Stimulated activated CD4-positive, alpha-beta T cell treated with anti-CD3 and anti-CD28 coated beads, Interleukin-4, amount 100 ng/mL, for 48 hours (primary cell): ENCODE measurements at regions not wholly inside any gene's neighbourhood (a gene's known extent, or its start where the extent isn't known, plus 50 kb on each side); places are given as distances from the start of the nearest gene placed in this dataset.

Source experiments
- DNase-seq, 2 donors: peaks; one replicate each; pipeline ENCODE4 v3.0.0-alpha.2; 2020; ENCODE audit warnings: low read depth in 2 of 2

DNA sequence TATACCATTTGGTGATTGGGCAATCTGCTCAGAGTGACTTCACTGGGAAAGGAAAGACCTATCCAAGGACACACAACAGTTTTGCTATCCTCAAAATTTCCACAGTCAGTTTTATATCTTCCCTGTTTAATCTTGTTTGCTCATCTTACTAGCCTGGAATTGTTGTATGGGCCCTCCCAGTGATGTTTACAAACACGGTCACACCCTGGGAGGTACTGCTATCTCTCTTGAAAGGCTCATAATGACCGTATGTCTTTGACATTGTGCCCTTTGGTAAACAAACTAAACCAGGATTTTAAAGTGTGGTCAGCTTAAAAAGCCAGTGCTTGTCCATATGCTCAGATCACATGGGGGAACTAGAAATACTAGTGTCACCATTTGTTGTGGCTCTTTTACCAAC is 277.0 kb downstream of the CDH2 start:
- DNase-seq, result no peak

DNA sequence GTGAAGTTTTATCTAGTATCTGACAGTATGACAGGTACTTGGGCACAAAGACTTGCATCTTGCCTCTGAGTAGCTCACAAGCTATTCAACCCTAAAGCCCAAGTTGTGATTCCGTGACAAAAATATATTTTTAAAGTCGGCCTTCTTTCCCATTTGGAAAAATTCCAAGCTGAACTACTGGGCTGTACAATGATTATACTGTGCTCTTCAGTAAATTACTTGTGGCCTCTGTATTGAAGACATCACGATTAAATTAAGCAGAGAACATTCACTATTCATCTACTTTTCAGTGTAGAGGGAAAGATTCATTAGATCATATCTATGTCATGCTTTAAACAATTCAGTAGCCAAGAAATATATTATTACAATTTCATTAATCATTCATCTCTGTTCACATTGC is 282.2 kb downstream of the CDH2 start:
- no peak for DNase-seq

DNA sequence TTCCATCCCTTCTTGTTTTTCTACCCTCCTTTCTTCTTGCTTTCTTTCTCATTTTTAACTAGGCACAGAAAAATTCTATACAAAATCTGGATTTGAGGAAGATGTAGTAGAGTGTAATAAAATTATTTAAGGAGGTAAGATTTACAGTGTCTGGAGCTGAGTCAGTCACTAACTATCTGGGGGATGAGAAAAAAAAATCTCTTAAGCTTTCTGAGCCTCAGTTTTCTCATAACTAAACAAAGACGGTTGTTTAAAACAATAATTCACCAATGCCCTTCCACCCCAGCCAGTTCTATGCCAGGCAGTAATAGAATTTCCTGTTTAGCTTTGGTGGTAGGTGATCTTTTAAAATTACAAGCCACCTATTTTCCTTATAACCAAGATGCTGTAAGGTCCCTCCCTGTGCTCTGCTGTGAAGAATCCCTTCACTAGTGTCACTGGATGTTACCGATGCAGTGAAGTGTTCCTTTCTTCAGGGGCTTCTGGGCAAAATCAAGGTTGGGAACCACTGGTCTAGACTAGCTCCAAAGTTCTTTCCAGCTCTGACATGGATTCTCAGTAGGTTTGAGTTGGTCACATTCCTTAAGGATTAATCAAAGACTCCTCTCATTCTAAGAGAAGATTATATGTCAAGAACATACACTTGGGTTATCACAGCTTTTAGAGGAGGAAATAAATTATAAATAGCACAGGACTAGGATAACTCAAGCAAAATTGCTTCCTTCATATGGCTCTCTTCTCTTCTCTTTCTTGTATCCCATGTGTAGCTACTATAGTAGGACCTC is 289.0 kb downstream of the CDH2 start:
- DNase-seq, result no peak

DNA sequence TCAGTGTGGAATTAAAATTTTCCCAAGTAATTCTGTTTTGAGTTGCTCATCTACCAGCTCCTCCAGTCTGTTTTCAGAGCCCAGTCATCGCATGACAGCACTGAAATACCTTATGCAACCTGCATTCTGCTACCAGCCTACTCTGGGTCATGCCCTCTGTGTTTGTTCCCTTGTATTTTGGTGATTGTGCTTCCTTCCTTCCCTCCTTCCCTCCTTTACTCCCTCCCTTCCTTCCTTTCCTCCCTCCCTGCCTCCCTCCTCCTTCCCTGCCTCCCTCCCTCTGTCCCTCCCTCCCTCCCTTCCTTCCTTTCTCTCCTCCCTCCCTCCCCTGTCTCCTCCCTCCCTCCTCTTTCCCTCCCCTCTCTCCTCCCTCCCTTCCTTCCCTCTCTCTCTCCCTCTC is 289.6 kb downstream of the CDH2 start:
- no peak for DNase-seq

DNA sequence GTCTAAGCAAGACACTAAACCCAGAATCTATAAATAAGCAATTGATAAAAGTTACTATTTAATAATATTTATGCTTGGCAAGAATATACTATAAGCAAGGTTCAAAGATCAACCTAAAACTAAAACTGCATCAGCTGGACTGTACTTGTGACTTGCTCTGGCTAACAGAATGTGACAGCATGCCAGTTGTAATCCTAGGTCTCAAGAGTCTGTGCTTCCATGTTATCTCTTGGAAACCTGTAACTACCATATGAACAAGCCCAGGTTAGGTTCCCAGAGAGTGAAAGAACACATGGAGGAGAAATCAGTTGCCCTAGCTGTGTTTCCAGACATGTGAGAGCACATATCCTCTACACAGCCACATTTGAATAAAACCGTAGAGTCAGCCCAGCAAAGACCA is 297.4 kb downstream of the CDH2 start:
- DNase-seq, result no peak

DNA sequence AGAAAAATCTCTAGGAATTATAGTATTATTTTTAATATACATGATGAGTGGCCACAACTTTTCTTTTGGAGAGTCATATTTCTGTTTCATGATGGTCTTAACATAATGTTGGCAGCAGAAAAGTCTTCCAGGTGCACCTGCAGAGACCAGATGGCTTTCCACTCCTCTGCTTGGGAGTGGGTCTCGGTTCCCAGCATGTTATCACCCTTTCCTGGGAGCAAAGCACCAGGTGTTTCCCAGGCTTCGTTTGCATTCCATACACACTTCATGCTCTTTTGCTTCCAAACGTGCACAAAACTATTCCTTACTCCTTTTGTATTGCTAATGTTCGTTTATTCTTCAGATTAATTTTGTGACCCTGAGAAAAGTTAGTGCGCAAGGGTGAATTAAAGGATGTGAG is 305.2 kb downstream of the CDH2 start:
- no peak for DNase-seq

DNA sequence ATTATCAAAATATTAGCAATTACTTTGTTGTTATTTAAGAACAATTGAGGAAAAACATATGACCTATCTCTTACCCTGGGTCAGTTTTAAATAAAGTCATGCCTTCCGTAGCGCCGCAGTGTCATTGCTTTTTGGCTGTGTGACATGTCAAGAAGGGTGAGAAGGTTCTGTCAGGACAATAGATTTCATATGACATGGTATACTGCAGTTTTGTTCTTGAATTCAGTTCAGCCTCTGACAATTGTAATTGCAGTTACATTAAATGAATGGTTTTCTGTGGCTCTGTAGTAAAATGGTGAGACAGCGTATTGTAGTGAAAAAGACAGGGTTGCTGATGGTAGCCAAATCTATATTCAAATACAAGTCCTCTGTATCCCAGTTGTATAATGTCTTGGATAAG is 307.2 kb downstream of the CDH2 start:
- no peak for DNase-seq

DNA sequence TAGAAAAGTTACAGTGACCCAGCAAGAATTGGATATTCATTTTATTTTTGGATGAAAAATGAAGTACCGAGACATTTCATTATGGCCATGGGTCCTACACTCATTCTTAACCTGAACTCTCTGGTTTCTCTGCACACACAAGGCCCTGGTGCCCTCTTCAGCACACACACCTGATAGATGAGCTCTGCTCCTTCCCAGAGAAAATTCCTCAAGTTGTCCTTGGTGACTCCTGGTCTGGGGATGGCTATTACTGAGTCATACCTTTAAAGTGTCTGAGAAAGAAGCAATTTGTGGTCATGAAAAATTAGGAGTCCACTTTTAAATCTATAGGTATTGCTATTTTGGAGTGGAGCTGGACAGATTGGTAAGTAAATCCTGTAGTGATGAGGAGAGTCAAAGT is 311.5 kb downstream of the CDH2 start:
- DNase-seq, result no peak

DNA sequence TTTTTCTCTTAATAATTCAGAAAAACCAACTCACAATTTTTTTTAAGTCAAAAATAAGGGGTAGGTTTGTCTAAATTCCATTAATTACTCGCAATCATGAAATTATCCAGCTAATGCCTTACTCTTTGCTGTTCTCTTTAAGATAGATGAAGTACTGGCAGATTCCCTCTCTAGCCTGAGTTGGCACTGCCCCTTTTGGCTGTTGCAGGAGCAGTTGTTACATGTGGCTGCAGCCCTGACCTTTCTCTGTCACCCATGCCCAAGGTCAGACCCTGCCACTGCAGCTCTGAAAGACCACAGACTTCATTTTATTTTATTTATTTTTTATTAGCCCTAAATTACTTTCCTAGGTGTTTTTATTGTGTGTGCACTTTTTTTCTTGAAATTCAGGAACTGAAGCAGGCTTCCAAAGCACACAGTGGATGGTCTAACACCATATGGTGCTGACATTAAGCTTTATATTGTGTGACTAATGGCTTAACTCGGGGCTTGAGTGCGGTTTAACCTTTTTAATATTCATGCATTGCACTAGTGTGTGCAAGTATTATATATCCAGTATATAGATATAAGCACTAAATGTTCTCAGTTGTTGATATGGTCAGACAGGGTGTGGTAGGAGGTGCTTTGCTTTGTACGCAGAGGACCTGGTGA is 313.0 kb downstream of the CDH2 start:
- no peak for DNase-seq

DNA sequence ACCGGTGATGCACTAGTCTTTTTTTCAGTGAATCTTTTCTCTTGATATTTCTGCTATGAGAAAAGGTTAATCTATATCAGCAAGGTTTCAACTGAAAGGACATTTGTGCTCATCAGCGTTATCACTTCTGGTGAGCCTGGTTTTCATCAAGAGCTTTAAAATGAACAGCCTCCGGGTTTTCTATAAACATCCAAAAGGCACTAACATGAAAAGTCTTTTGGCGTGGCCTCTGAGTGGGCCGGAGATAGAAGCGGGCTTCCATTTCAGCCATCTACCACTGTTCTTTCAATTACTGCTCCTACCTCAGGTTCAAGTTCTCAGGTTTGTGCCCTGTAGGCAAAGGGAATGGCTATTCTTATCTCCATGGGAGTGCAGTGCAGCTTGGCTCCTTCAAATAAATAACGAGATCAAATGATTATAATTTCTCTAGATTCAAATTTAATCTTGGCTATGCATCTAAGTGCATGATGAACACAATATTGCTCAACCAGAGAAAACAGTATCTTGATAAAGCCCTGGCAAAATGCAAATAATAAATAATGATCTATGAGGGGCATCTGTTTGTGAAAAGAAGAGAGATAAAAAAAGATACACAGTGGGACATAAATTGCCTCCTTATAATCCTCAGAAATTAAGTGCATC is 314.8 kb downstream of the CDH2 start:
- DNase-seq, result no peak

DNA sequence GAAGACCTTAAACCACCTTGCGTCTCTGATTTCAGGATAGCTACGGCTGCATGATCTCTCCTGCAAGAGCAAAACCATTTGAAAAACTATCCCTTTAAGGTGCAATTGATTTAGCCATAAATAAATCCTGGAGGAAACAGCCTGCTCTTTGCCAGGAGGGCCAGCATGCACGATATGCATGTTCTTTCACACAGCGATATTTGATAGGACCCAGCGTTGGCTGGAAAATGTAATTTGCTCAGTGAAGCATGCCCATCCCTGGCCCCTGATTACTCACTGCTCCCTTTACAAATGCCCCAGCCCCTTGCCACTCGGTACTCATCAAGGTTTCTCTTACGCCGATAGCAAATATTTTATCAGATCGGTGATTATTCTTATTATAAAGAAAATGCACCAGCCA is 315.4 kb downstream of the CDH2 start:
- DNase-seq, result no peak

DNA sequence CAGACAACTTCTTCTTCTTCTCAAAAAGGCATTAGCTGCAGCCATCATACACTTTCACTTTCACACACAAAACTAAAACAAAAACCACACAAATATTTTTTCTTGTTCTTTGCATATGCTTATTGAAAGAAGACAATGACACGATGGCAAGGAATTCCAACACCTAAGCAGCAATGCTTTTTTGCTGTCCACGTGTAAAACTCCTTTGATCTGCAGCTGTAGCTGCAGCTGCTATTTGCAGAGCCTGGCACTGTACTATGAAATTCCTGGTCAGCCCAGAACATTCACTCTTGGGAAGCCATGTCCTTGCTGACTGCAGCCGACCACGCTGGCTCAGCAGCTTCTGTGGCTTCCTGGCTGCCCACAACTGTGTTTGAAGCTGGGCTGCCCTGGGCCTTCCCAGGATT is 316.2 kb downstream of the CDH2 start:
- DNase-seq, result no peak

DNA sequence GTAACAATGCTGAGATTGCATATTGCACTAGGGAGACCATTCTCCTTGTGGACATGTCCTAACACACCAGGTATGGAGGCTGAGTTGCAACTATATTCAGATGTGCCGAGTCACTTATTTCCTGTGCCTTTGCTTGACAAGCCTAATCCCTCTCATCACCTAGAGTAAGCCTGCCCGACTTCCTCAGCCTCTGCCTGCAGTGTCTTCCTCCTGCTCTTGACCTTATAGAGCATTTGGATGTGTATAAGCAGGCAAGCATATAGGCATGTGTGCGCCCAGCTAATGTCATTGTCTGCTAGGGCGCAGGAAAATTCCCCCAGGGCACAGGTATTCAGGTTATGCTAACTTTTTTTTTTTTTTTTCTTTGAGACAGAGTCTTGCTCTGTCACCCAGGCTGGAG is 316.9 kb downstream of the CDH2 start:
- DNase-seq, result no peak

DNA sequence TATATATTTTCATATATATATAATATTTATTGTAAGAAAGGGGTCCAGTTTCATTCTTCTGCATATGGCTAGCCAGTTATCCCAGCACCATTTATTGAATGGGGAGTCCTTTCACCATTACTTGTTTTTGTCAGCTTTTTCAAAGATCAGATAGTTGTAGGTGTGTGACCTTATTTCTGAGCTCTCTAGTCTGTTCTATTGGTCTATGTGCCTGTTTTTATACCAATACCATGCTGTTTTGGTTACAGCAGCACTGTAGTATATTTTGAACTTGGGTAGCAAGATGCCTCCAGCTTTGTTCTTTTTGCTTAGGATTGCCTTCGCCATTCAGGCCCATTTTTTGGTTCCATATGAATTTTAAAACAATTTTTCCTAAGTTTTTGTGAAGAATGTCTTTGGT is 320.1 kb downstream of the CDH2 start:
- DNase-seq, result no peak

DNA sequence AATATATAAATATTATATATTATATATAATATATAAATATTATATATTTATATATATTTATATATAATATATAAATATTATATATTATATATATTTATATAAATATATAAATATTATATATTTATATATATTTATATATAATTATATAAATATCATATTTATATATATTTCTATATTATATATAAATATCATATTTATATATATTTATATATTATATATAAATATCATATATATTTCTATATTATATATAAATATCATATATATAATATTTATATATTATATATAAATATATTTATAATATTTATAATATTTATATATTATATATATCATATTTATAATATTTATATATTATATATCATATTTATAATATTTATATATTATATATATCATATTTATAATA is 321.4 kb downstream of the CDH2 start:
- no peak for DNase-seq

DNA sequence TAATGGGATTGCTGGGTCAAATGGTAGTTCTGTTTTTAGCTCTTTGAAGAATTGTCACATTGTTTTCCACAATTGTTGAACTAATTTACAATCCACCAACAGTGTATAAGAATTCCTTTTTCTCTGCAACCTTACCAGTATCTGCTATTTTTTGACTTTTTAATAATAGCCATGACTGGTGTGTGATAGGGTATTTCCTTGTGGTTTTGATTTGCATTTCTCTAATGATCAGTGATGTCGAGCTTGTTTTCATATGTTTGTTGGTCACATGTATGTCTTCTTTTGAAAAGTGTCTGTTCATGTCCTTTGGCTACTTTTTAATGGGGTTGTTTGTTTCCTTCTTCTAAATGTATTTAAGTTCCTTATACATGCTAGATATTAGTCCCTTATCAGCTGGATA is 322.3 kb downstream of the CDH2 start:
- no peak for DNase-seq

DNA sequence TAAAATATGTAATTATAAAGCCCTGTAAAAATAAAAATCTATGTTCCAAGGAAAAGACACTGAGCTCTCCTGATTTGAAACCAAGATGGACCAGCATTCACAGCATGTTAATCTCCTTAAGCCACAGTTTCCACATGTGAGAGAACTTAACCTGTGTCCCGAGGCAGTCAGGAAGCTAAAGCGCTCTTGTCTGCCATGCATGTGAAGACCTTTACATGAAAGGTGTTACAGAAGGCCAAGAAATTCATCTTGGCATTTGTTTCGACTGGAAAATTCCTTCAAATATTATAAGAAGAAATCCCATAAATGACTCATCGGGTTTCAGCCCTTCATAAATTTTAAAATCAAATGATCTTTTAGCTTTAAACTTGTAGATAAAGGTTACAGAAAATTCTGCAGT is 328.6 kb downstream of the CDH2 start:
- DNase-seq, result no peak

DNA sequence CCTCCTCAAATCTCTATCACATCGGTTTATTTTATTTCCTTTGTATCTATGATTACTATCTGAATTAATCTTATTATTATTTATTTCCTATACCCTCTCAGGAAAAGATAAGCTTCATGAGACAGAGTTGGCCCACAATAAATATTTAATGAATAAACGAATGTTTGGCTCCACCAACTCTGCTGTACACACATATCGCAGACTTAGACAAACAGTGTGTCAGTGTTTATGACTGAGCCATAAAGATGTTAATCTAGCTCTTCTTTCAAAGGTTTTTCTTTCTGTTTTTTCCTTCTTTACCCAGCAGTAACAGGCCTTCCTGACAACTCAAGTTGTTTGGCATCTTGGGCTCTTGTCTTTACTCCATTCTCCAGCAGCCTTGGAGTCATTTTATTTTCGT is 329.5 kb downstream of the CDH2 start:
- DNase-seq, result no peak

DNA sequence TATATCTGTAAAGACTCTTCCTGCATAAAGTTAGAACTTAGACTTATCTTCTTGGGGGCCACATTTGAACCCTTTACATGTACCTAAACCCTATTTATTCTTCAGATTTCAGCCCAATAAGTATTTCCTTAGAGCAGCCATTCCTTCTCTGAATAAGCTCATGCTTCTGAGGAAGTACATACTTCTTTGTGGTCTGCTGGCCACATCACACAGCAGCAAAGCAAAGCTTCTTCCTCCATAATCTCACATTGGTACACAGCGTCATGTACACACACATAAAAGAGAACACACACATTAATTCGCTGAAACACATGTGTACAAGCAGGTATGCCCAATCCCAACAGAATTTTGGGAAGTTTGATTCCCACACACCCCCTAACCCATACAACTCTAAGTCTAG is 331.0 kb downstream of the CDH2 start:
- no peak for DNase-seq

DNA sequence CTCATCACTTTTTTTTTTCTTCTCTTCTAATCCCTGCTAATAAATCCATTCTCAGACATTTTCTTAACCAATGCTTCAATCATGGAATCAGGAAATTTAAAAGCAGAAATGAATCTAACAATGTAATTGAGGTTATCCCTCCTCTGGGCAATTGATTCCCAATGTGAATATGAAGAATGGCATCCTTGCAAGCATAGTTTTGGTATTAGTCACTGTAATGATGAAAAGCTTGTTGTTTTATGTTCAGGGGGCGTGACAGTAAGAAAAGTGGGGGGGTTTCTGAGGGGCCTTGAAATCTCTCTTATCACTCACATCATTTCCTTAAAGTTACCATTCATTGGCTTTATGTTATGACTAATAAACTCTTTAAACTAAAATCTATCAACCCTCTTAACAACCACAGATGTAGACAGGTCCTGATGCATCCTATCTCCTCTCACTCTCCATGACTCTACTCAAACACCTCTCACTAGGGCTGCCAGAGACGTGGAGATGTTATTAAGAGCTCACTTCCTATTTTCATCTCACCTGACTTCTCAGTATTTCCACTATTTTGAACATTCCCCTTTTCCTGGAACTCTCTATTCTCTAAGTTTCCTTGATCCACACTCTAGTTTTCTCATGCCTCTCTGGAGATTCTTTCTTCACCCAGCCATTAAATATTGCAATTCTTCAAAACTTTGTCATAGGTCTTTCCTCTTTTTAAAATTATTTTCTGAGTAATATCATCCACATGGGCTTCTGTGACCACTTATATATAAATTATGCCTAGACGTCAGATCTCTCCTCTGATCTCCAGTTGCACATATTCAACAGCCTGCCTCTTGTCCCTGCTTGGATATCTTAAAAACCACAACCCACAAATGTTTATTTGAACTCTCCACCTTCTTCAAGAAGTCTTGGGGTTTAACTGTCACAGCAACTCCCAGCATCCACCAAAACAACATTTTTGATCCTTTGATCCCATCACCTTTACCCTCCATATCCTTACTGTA is 332.9 kb downstream of the CDH2 start:
- no peak for DNase-seq

DNA sequence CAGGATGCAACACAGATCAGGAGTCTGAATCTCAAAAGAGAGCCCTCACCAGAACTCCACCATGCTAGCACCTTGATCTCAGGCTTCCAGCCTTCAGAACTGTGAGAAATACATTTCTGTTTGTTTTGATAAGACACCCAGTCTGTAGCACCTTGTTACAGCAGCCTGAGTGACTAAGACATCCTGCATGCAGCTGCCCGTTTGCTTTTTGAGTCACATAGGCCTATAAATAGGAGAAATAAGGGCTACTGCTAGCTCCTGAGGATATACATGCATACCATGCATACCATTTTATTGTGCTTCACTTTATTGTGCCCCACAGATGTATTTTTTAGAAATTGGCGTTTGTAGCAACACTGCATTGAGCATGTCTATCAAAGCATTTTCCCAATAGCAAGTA is 337.8 kb downstream of the CDH2 start:
- DNase-seq, result no peak

DNA sequence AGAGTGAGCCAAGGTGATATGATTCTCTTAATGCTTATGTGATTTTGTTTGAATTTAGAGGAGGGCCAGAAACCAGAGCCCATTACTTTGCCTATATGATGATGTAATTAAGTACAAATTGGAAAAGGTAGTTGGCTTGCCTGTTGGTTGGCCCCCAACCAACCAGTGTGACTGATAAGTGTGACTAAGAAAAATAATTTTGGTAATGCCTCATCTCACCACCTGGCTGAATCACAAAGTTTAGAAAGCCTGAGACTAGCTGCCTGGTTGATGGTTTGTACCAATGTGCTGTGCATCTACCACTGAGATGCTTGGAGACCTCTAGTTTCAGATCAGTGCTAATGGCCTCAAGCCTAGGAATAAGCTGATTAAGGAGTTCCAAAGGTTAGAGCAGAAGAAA is 338.7 kb downstream of the CDH2 start:
- DNase-seq, result no peak
